HepG2 (cell line): ENCODE measurements at regions not wholly inside any gene's neighbourhood (a gene's known extent, or its start where the extent isn't known, plus 50 kb on each side); places are given as distances from the start of the nearest gene placed in this dataset.

ENCODE experiments used
- ATAC-seq: fragments of 200-7000 bp; cut with Tn5 transposase; 3 replicates; pipeline ENCODE4 v1.9.1; 2020; ENCODE audit warnings: mild to moderate bottlenecking, moderate library complexity
- BruUV-seq: library from RNA; stranded (reverse); fragments of 400-500 nt; replicated peaks from 2 replicates; lab custom pipeline; 2021; lab: Mats Ljungman, UMichigan
- CTCF ChIA-PET: fragments of 300-600 bp; formaldehyde crosslinking; extraction: SDS; loops from one replicate; lab custom pipeline; 2021; ENCODE audit warnings: low total read pairs, inconsistent platforms, low intra/inter-chr PET ratio; lab: Yijun Ruan, JAX
- POLR2A ChIA-PET: fragments of 350-600 bp; sonication (Branson Sonifier 250); formaldehyde crosslinking; loops from one replicate; lab custom pipeline; 2020; ENCODE audit warnings: antibody characterized with exemption, inconsistent platforms; lab: Yijun Ruan, JAX
- DNase-seq: peaks from one replicate; pipeline ENCODE4 v3.0.0-alpha.2; 2015; ENCODE audit warnings: low spot score
- FAIRE-seq: peaks from 3 replicates; lab custom pipeline; 2011; peaks lifted over from hg19 to GRCh38; lab: Jason Lieb, UNC
- H2AFZ ChIP-seq: one replicate; pipeline ENCODE4 v1.6.1; 2011; ENCODE audit warnings: low read length, inconsistent platforms
- H3K27ac ChIP-seq: fragments of 300-600 bp; 3 replicates; pipeline ENCODE4 v1.8.0; 2011; ENCODE audit warnings: mixed run types, mild to moderate bottlenecking, mixed read lengths, low read length, inconsistent platforms; ENCODE audit not compliant: insufficient read depth; ENCODE audit errors: extremely low read length
- H3K27me3 ChIP-seq, 2 experiments: fragments of 200-600 bp in 1 of 2; 2 replicates in 1 of 2; 3 replicates in 1 of 2; pipeline versions ENCODE4 v1.6.0 to v1.8.0; 2011; ENCODE audit warnings: low read length in 2 of 2, mild to moderate bottlenecking in 2 of 2, moderate library complexity in 2 of 2, inconsistent platforms in 1 of 2; ENCODE audit not compliant: insufficient read depth in 2 of 2, control insufficient read depth in 1 of 2
- H3K36me3 ChIP-seq, 2 experiments: fragments of 200-600 bp in 1 of 2; replicated peaks in 1 of 2; 2 replicates in 1 of 2; 3 replicates in 1 of 2; pipeline versions ENCODE4 v1.5.1 to v1.8.0; 2011; ENCODE audit warnings: low read length in 2 of 2, inconsistent platforms in 1 of 2; ENCODE audit not compliant: insufficient read depth in 2 of 2, control insufficient read depth in 1 of 2
- H3K4me1 ChIP-seq: 2 replicates; pipeline ENCODE4 v1.5.1; 2012; ENCODE audit warnings: low read length, inconsistent platforms; ENCODE audit not compliant: insufficient read depth
- H3K4me2 ChIP-seq: 2 replicates; pipeline ENCODE4 v1.6.0; 2011; ENCODE audit warnings: low read depth, low read length, inconsistent platforms
- H3K4me3 ChIP-seq, 3 experiments: fragments of 200-600 bp in 1 of 3; sonication (generic), shearing (Covaris generic) in 1 of 3; replicated peaks in 1 of 3; 2 replicates each; pipeline ENCODE4 v1.5.1; 2011 to 2016; ENCODE audit warnings: low read length in 3 of 3, inconsistent platforms in 2 of 3, low read depth in 2 of 3, mild to moderate bottlenecking in 2 of 3, control low read depth in 1 of 3, mixed read lengths in 1 of 3; ENCODE audit not compliant: insufficient read depth in 1 of 3
- H3K79me2 ChIP-seq: one replicate; pipeline ENCODE4 v1.6.1; 2011; ENCODE audit warnings: low read length, inconsistent platforms; ENCODE audit not compliant: insufficient read depth
- H3K9ac ChIP-seq: 2 replicates; pipeline ENCODE4 v1.6.0; 2011; ENCODE audit warnings: mild to moderate bottlenecking, low read depth, low read length, inconsistent platforms; ENCODE audit not compliant: insufficient read depth
- H3K9me3 ChIP-seq: 2 replicates; pipeline ENCODE4 v1.5.1; 2012; ENCODE audit warnings: mild to moderate bottlenecking, low read length
- H4K20me1 ChIP-seq: 2 replicates; pipeline ENCODE4 v1.6.0; 2011; ENCODE audit warnings: inconsistent platforms, mild to moderate bottlenecking, low read length, moderate library complexity; ENCODE audit not compliant: insufficient read depth
- NCOA1 ChIP-seq: sonication (generic); formaldehyde crosslinking; IDR thresholded peaks from 2 replicates; pipeline ENCODE4 v1.9.0; 2021; ENCODE audit warnings: missing genetic modification reagents
- SP140L ChIP-seq: sonication (generic); formaldehyde crosslinking; IDR thresholded peaks from 2 replicates; pipeline ENCODE4 v1.4.0; 2020; ENCODE audit warnings: missing genetic modification reagents, borderline replicate concordance
- ZFY ChIP-seq: sonication (generic); formaldehyde crosslinking; IDR thresholded peaks from 2 replicates; pipeline ENCODE4 v1.4.0; 2020; ENCODE audit warnings: missing genetic modification reagents
- ZKSCAN1 ChIP-seq: fragments of 150-350 bp; IDR thresholded peaks from 2 replicates; pipeline ENCODE4 v1.6.1; 2014; ENCODE audit warnings: low read length
- ZNF629 ChIP-seq: sonication (generic); formaldehyde crosslinking; conservative IDR thresholded peaks from 2 replicates; pipeline ENCODE4 v1.5.0; 2020; ENCODE audit warnings: missing genetic modification reagents
- WGBS: methylation state at CpG from one replicate; pipeline ENCODE4 v1.1.6; 2017; ENCODE audit warnings: low lambda C conversion rate; 5-methylcytosine and 5-hydroxymethylcytosine counted together
- in situ Hi-C: cut with HindIII; loops from 2 replicates; pipeline ENCODE4 v1.10.0; 2017; ENCODE audit warnings: low pct_unique_long_range_greater_than_20kb; ENCODE audit not compliant: extremely low pct_ligation_motif_present
- intact Hi-C: fragments of 100-400 bp; cut with micrococcal nuclease; formaldehyde crosslinking; loops from one replicate; pipeline ENCODE4 v1.10.0; 2022; ENCODE audit not compliant: unreplicated experiment
- TF ChIP-seq, protein P1 (sequence below): sonication (generic); formaldehyde crosslinking; IDR thresholded peaks from 2 replicates; pipeline ENCODE4 v1.4.0; 2020; ENCODE audit warnings: missing genetic modification reagents

DNA sequence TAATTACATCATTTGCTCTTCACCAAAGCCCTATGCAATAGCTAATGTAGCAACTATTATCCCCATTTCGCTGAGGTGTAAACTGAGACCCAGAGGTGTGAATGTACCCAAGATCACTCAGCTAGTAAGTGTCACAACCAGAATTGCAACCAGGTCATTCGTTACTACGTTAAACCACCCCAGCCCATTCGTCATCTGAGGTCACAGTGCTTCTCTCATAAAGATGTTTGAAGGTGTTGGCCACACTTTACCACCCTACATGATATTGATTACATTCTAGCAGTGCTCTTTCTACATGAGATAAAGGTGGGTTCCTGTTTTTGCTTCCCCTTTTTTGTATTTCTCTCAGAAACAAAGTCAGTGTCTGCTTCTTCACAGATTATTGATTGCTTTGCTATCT is 195.3 kb downstream of the ZBTB18 start:
- Histone ChIP-seq H3K27ac (no peak overlapping the region), H3K4me1 (no peaks in the 10 kb centered on the region), H4K20me1 (no peaks in the 10 kb centered on the region), H2AFZ (no peak overlapping the region), H3K4me3 (no peak overlapping the region), H3K9ac (no peak overlapping the region), H3K9me3 (no peaks in the 10 kb centered on the region), H3K4me2 (no peak overlapping the region), H3K79me2 (no peaks in the 10 kb centered on the region), H3K27me3 (no peaks in the 10 kb centered on the region; a peak in 1 of 5 replicates), H3K36me3 (no peaks in the 10 kb centered on the region)
- ChIA-PET POLR2A (no interaction called here), CTCF (no interaction called here)
- in situ Hi-C loops: no loop called here
- BruUV-seq: no TSS peak
- WGBS: 13% methylated on average over 4 of the region's 4 CpGs
- TF ChIP-seq ZNF629 (CRISPR knock-in tag) (peak; percentile 62), SP140L (CRISPR knock-in tag) (no peak), ZKSCAN1 (no peak), ZFY (CRISPR knock-in tag) (no peak)
- TF ChIP-seq, protein P1, sequence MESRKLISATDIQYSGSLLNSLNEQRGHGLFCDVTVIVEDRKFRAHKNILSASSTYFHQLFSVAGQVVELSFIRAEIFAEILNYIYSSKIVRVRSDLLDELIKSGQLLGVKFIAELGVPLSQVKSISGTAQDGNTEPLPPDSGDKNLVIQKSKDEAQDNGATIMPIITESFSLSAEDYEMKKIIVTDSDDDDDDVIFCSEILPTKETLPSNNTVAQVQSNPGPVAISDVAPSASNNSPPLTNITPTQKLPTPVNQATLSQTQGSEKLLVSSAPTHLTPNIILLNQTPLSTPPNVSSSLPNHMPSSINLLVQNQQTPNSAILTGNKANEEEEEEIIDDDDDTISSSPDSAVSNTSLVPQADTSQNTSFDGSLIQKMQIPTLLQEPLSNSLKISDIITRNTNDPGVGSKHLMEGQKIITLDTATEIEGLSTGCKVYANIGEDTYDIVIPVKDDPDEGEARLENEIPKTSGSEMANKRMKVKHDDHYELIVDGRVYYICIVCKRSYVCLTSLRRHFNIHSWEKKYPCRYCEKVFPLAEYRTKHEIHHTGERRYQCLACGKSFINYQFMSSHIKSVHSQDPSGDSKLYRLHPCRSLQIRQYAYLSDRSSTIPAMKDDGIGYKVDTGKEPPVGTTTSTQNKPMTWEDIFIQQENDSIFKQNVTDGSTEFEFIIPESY (CRISPR knock-in tag): no peak
- ATAC-seq (no peak), DNase-seq (no peak), FAIRE-seq (no peak)
- intact Hi-C loops: no loop called here

DNA sequence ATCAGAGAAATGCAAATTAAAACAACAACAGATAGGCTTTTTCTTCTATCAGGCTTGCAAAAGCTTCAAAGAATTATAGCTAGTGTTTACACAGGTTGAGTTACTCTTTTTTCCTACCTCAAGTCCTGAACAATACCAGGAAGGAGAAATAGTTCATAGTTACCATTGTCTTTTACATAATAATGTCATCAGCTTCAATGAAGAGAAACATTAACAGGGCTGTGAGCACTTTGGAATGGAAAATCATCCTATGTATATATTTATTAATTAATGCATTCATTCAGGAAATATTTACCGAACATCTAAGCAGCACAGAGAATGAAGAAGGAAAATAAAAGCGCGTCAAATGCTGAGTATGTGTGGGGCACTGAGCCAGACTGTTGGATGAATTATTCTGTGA is 197.3 kb downstream of the ZBTB18 start:
- Histone ChIP-seq H3K9ac (no peak overlapping the region), H3K27me3 (peaks cover 0 to 1% of the 10 kb centered on the region in 2 experiments; a peak in 1 of 5 replicates), H2AFZ (no peak overlapping the region), H3K36me3 (no peaks in the 10 kb centered on the region), H4K20me1 (no peaks in the 10 kb centered on the region), H3K4me2 (no peak overlapping the region), H3K4me3 (no peak overlapping the region), H3K27ac (no peak overlapping the region), H3K9me3 (no peaks in the 10 kb centered on the region), H3K4me1 (no peaks in the 10 kb centered on the region), H3K79me2 (no peaks in the 10 kb centered on the region)
- WGBS: 57% methylated on average over 3 of the region's 3 CpGs
- ChIA-PET POLR2A (no interaction called here), CTCF (no interaction called here)
- in situ Hi-C loops: no loop called here
- FAIRE-seq (no peak), DNase-seq (no peak), ATAC-seq (no peak)
- intact Hi-C loops: no loop called here
- no peak for TF ChIP-seq NCOA1 (CRISPR knock-in tag)
- BruUV-seq: no TSS peak
